Brain microvascular endothelial cell (primary cell): ENCODE measurements at regions not wholly inside any gene's neighbourhood (a gene's known extent, or its start where the extent isn't known, plus 50 kb on each side); places are given as distances from the start of the nearest gene placed in this dataset.

Experiments
- DNase-seq: peaks from one replicate; pipeline ENCODE4 v3.0.0-alpha.2; 2020
- H3K27ac ChIP-seq: fragments of 250-450 bp; sonication (Bioruptor Pico); 2 replicates; pipeline ENCODE4 v1.5.1; 2020; ENCODE audit warnings: mild to moderate bottlenecking, moderate library complexity
- H3K27me3 ChIP-seq: fragments of 250-450 bp; sonication (Bioruptor Pico); replicated peaks from 2 replicates; pipeline ENCODE4 v1.5.1; 2020; ENCODE audit warnings: mild to moderate bottlenecking
- H3K36me3 ChIP-seq: fragments of 250-450 bp; sonication (Bioruptor Pico); replicated peaks from 2 replicates; pipeline ENCODE4 v1.5.1; 2020; ENCODE audit warnings: mild to moderate bottlenecking
- H3K4me3 ChIP-seq: 2 replicates; pipeline ENCODE4 v1.5.1; 2011; ENCODE audit warnings: low read depth, mild to moderate bottlenecking, control low read depth, low read length, moderate library complexity
- CTCF ChIP-seq: IDR thresholded peaks from 2 replicates; pipeline ENCODE4 v1.5.1; 2011; ENCODE audit warnings: low read depth, mild to moderate bottlenecking, moderate library complexity, low read length, control low read depth, inconsistent platforms; ENCODE audit errors: missing control alignments
- in situ Hi-C: cut with HindIII; loops from 2 replicates; pipeline ENCODE4 v1.10.0; 2017; ENCODE audit warnings: low sequenced_read_pairs, low pct_ligation_motif_present

GRCh38 chr7:88610942-88611341, 148.6 kb upstream of the ZNF804B start:
- H3K27me3 ChIP-seq = no peaks in the 10 kb centered on the region
- TF ChIP-seq CTCF = no peak
- in situ Hi-C loops = no loop called here

GRCh38 chr7:88600695-88601094, 158.8 kb upstream of the ZNF804B start:
- TF ChIP-seq CTCF = no peak
- H3K27me3 ChIP-seq = no peaks in the 10 kb centered on the region
- no peak overlapping the region for H3K4me3 ChIP-seq
- H3K36me3 ChIP-seq = no peaks in the 10 kb centered on the region
- DNase-seq = no peak
- H3K27ac ChIP-seq = no peak overlapping the region
- in situ Hi-C loops = no loop called here

More at GRCh38 chr7:88610942-88611341, 148.6 kb upstream of the ZNF804B start:
- Histone ChIP-seq H3K4me3 (no peak overlapping the region), H3K36me3 (no peaks in the 10 kb centered on the region), H3K27ac (no peak overlapping the region)
- DNase-seq = no peak

- no peak for TF ChIP-seq CTCF
- in situ Hi-C loops = no loop called here
- Histone ChIP-seq H3K36me3 (no peaks in the 10 kb centered on the region), H3K27ac (no peak overlapping the region), H3K4me3 (no peak overlapping the region), H3K27me3 (no peaks in the 10 kb centered on the region)
- DNase-seq = no peak
These were observed 160.0 kb upstream of the ZNF804B start for GRCh38 chr7:88599528-88599927.

GRCh38 chr7:88597941-88598425, 161.5 kb upstream of the ZNF804B start:
- Histone ChIP-seq H3K27ac (no peak overlapping the region), H3K27me3 (no peaks in the 10 kb centered on the region), H3K4me3 (no peak overlapping the region), H3K36me3 (no peaks in the 10 kb centered on the region)
- in situ Hi-C loops = no loop called here
- no peak for DNase-seq
- no peak for TF ChIP-seq CTCF

- H3K27me3 ChIP-seq = no peaks in the 10 kb centered on the region
- DNase-seq = no peak
- no peak overlapping the region for H3K27ac ChIP-seq
- no peak overlapping the region for H3K4me3 ChIP-seq
- in situ Hi-C loops = no loop called here
- TF ChIP-seq CTCF = no peak
- no peaks in the 10 kb centered on the region for H3K36me3 ChIP-seq
These were observed 168.5 kb upstream of the ZNF804B start for GRCh38 chr7:88590963-88591362.

GRCh38 chr7:88589927-88590326, 169.6 kb upstream of the ZNF804B start:
- no peak for TF ChIP-seq CTCF
- Histone ChIP-seq H3K4me3 (no peak overlapping the region), H3K36me3 (no peaks in the 10 kb centered on the region), H3K27me3 (no peaks in the 10 kb centered on the region), H3K27ac (no peak overlapping the region)
- in situ Hi-C loops = no loop called here
- DNase-seq = no peak
